Epidermal melanocyte (primary cell): ENCODE measurements at regions not wholly inside any gene's neighbourhood (a gene's known extent, or its start where the extent isn't known, plus 50 kb on each side); places are given as distances from the start of the nearest gene placed in this dataset.

Experiments used
- DNase-seq: peaks from one replicate; pipeline ENCODE4 v3.0.0; 2011; ENCODE audit warnings: low spot score; ENCODE audit not compliant: insufficient read length

GRCh38 chr2:57558312-57558711, 488.3 kb upstream of the VRK2 start:
- DNase-seq, result no peak

DNA sequence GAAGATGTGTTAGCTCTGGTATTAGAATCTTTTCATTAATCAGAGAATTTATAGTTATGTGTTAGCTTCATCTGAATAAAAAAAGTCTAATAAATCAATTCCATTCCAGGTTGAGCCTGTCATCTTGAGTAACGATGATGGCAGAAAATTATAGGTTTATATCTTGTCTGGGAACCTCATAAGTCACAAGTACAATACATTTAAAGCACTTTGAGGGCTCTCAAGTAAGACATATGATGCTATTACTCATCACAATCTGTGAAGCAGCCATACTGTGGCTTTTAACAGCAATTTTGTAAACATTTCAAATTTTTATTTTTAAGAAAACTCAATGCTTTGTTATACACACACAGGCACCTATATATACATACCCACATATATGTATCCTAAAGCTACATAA, 484.1 kb upstream of the VRK2 start:
- no peak for DNase-seq

- no peak for DNase-seq
These were observed 483.6 kb upstream of the VRK2 start for GRCh38 chr2:57563015-57563414.

- no peak for DNase-seq
These were observed 479.4 kb upstream of the VRK2 start for GRCh38 chr2:57567245-57567644.

- DNase-seq, result no peak
These were observed 477.2 kb upstream of the VRK2 start for GRCh38 chr2:57569396-57569795.

- DNase-seq, result no peak
These were observed 475.6 kb upstream of the VRK2 start for GRCh38 chr2:57570961-57571360.

GRCh38 chr2:57575700-57576268, 470.8 kb upstream of the VRK2 start:
- no peak for DNase-seq

GRCh38 chr2:57576983-57577382, 469.6 kb upstream of the VRK2 start:
- no peak for DNase-seq

DNA sequence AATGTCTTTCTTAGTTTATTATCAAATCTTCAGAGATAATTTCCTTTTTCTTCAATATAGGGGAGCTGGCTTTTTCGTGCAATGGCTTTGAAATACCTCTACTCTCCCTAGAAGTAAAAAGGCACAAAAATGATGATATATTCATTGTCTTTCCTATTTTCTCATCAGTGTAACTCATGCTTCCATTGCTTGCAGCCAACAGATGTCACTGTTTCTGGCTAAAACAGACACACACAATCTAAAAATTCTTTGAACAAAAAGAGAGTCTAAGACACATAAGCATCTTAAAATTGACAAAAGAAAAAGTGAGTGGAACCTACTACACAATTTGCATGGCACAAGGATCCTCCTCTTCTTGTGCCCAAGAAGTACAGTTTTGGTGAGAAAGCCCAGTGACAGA, 448.7 kb upstream of the VRK2 start:
- DNase-seq, result no peak

- no peak for DNase-seq
These were observed 448.1 kb upstream of the VRK2 start for GRCh38 chr2:57598551-57598950.

GRCh38 chr2:57602733-57603132, 443.9 kb upstream of the VRK2 start:
- no peak for DNase-seq

DNA sequence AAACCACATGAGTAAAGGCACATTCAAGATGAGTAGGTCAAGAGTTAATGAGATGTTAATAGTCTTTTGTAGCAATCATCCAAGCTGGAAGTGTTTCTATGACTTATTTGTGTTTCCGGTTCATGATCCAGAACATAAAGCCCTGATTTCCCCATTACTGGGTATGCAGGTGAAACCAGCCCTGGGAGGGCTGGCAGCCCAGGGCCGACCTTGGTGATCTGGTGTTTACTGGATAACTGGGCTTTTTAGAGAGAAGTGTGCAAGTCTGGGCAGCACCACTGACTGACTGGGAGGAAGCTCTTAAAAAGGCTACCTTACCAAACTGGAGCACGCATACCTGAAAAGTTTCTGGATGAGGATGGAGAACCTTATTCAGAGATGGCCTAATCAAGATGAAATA, 431.6 kb upstream of the VRK2 start:
- no peak for DNase-seq

- no peak for DNase-seq
These were observed 430.6 kb upstream of the VRK2 start for GRCh38 chr2:57615855-57616556.

- DNase-seq, result no peak
These were observed 429.3 kb upstream of the VRK2 start for GRCh38 chr2:57617318-57617717.

DNA sequence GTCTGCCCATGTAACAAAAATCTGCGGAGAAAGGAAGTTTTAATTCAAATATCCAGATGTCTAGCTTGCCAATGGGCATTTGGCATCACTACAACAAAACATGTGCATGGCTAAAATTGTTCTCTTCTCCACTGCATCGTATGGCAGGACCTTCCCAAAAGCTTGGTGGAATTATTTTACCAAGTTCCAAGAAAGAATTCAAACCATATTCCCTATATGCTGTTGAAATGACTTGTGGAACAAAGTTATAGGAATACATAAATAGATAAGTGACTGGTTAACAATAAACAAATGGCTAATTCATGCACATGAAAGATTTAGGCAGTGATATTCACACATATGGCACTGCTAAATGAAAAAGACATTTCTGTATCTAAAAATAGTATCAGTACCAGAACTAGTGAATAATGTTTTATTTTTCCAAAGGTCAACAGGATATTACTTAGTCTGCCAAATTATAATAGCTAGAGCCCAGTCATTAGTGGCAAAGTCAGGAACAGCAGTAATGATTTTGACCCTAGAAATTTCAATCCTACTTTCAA, 425.4 kb upstream of the VRK2 start:
- DNase-seq, result no peak

GRCh38 chr2:57622009-57622408, 424.6 kb upstream of the VRK2 start:
- no peak for DNase-seq

GRCh38 chr2:57656198-57656597, 390.4 kb upstream of the VRK2 start:
- DNase-seq, result no peak

DNA sequence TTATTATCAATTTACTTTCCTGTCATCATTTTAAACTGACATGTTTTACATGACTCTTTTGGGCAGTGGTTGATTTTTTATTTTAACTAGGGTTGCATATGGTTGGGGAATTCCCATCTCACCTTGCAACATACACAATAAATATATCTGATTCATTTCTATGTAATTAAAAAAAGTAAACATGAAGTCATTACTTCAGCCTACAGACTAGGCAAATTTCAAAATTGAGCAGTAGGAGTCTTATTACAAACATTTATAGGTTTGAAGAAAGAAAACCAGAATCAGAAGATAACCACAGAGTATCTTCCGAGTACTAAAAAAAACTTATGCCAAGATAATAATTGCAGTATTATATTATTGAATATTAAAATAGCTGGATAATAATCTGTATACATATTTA, 377.0 kb upstream of the VRK2 start:
- DNase-seq, result no peak

- no peak for DNase-seq
These were observed 372.6 kb upstream of the VRK2 start for GRCh38 chr2:57674025-57674424.

- DNase-seq, result no peak
These were observed 371.9 kb upstream of the VRK2 start for GRCh38 chr2:57674743-57675142.

GRCh38 chr2:57677296-57677695, 369.3 kb upstream of the VRK2 start:
- no peak for DNase-seq

- no peak for DNase-seq
These were observed 365.0 kb upstream of the VRK2 start for GRCh38 chr2:57681650-57682049.

DNA sequence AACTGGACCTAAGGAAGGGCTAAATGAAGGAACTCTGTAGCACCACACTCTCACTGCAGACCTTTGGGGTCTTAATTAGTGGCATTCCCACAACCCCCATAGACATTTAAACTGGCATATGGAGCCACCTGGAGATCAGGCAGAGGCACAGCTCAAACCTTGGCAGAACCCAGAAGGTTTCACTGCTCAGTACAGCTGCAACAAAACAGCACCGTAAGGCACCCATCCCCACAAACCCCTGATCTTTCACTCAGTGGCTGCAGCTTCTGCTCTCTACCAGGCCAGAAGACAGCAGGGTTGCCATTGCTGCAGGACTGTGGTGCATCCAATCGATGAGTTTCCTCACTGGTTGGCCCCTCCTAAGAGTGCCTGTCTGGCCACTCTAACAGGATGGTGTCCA, 361.6 kb upstream of the VRK2 start:
- DNase-seq, result no peak
